Liver (tissue), 3 donors: ENCODE measurements at regions not wholly inside any gene's neighbourhood (a gene's known extent, or its start where the extent isn't known, plus 50 kb on each side); places are given as distances from the start of the nearest gene placed in this dataset.

Experiments
- EGR1 ChIP-seq, 2 donors: IDR thresholded peaks; 2 replicates each; pipeline ENCODE4 v1.6.1; 2016 to 2018; ENCODE audit warnings: antibody characterized with exemption in 2 of 2, low read depth in 2 of 2
- HNF4A ChIP-seq, 2 donors: conservative IDR thresholded peaks; 2 replicates each; pipeline ENCODE4 v1.6.1; 2016; ENCODE audit warnings: antibody characterized with exemption in 2 of 2, mild to moderate bottlenecking in 2 of 2
- JUND ChIP-seq, 2 donors: IDR thresholded peaks; 2 replicates each; pipeline ENCODE4 v1.6.1; 2016; ENCODE audit warnings: antibody characterized with exemption in 2 of 2
- RAD21 ChIP-seq, 2 donors: IDR thresholded peaks; 2 replicates each; pipeline ENCODE4 v1.6.1; 2016; ENCODE audit warnings: antibody characterized with exemption in 2 of 2, mild to moderate bottlenecking in 2 of 2
- TAF1 ChIP-seq: conservative IDR thresholded peaks from 2 replicates; pipeline ENCODE4 v1.6.1; 2016; ENCODE audit warnings: antibody characterized with exemption, mild to moderate bottlenecking
- TF ChIP-seq, protein P1 (sequence below): fragments of 150-350 bp; IDR thresholded peaks from 2 replicates; pipeline ENCODE4 v1.5.1; 2017; ENCODE audit warnings: improper control_type of control experiment, low read depth, low read length; ENCODE audit not compliant: missing input control
- TF ChIP-seq, protein P2 (sequence below): IDR thresholded peaks from 2 replicates; pipeline ENCODE4 v1.6.1; 2016; ENCODE audit warnings: antibody characterized with exemption
- TF ChIP-seq, protein P3 (sequence below): IDR thresholded peaks from 2 replicates; pipeline ENCODE4 v1.6.1; 2016; ENCODE audit warnings: antibody characterized with exemption
- TF ChIP-seq, protein P4 (sequence below): IDR thresholded peaks from 2 replicates; pipeline ENCODE4 v1.6.1; 2016; ENCODE audit warnings: antibody characterized with exemption
- donor health status: healthy.
- donor health status: healthy.

DNA sequence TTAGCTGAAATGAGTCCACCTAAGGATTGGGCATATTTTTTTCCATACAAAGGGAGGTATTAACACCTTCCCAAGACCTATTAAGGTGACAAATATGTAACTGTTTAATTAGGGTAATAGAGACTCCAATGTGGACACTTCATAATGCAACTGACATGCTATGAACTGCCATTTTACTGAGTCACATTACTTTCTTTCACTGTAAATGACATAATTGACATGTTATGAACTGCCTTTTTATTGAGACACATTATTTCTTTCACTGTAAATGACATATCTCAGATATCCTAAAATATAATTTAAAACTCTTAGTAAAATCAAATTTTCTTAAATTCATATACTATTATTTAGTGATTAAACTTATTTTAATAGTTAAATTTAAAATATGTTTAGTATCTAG is 528.8 kb upstream of the PCDH15 start:
- TF ChIP-seq, protein P1, sequence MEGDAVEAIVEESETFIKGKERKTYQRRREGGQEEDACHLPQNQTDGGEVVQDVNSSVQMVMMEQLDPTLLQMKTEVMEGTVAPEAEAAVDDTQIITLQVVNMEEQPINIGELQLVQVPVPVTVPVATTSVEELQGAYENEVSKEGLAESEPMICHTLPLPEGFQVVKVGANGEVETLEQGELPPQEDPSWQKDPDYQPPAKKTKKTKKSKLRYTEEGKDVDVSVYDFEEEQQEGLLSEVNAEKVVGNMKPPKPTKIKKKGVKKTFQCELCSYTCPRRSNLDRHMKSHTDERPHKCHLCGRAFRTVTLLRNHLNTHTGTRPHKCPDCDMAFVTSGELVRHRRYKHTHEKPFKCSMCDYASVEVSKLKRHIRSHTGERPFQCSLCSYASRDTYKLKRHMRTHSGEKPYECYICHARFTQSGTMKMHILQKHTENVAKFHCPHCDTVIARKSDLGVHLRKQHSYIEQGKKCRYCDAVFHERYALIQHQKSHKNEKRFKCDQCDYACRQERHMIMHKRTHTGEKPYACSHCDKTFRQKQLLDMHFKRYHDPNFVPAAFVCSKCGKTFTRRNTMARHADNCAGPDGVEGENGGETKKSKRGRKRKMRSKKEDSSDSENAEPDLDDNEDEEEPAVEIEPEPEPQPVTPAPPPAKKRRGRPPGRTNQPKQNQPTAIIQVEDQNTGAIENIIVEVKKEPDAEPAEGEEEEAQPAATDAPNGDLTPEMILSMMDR = no peak
- TF ChIP-seq, protein P2, sequence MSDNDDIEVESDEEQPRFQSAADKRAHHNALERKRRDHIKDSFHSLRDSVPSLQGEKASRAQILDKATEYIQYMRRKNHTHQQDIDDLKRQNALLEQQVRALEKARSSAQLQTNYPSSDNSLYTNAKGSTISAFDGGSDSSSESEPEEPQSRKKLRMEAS = no peak
- no peak for TF ChIP-seq TAF1
- TF ChIP-seq JUND (IDR thresholded peaks at IDR 0.05) = no peak
- TF ChIP-seq, protein P3, sequence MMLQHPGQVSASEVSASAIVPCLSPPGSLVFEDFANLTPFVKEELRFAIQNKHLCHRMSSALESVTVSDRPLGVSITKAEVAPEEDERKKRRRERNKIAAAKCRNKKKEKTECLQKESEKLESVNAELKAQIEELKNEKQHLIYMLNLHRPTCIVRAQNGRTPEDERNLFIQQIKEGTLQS = no peak
- no peak for TF ChIP-seq RAD21 (IDR thresholded peaks at IDR 0.05)
- no peak for TF ChIP-seq EGR1 (IDR thresholded peaks at IDR 0.05; ENCODE audit: low read depth in 2 of 2)
- TF ChIP-seq HNF4A (conservative IDR thresholded peaks at IDR 0.05) = no peak
- TF ChIP-seq, protein P4, sequence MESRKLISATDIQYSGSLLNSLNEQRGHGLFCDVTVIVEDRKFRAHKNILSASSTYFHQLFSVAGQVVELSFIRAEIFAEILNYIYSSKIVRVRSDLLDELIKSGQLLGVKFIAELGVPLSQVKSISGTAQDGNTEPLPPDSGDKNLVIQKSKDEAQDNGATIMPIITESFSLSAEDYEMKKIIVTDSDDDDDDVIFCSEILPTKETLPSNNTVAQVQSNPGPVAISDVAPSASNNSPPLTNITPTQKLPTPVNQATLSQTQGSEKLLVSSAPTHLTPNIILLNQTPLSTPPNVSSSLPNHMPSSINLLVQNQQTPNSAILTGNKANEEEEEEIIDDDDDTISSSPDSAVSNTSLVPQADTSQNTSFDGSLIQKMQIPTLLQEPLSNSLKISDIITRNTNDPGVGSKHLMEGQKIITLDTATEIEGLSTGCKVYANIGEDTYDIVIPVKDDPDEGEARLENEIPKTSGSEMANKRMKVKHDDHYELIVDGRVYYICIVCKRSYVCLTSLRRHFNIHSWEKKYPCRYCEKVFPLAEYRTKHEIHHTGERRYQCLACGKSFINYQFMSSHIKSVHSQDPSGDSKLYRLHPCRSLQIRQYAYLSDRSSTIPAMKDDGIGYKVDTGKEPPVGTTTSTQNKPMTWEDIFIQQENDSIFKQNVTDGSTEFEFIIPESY = no peak
